ENCODE measurements at regions not wholly inside any gene's neighbourhood (a gene's known extent, or its start where the extent isn't known, plus 50 kb on each side); places are given as distances from the start of the nearest gene placed in this dataset.

DNA sequence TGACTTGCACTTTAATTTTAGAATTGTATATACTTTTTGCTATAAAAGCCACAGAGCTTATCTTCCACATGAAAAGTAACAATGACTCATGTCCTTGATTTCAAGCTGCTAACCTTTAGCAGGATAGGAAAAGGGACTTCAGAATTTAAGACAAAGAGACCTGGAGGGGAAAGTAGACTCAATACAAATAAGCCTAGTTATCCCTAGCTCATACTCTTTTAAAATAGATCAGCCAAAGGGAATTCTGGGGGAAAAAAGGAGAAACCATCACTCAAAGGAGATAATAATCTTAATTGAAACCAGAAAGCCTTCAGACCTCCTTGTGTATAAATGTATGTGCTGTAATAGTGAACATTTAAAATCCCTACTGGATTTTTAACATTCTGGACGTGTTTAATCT lies 930.3 kb downstream of the NTRK3 start:
- TF ChIP-seq POLR2AphosphoS5 (IDR thresholded peaks at IDR 0.05; ENCODE audit: low read depth, low read length): no peak
- no peak for TF ChIP-seq SPI1 (IDR thresholded peaks at IDR 0.05; ENCODE audit: low read depth, low read length)
- TF ChIP-seq POLR2A (IDR thresholded peaks at IDR 0.05; ENCODE audit: low read depth, low read length): no peak
- no peak for TF ChIP-seq POU2F2 (IDR thresholded peaks at IDR 0.05; ENCODE audit: low read depth, low read length)
- TF ChIP-seq TAF1 (IDR thresholded peaks at IDR 0.05; ENCODE audit: low read depth, low read length): no peak
- no peak for TF ChIP-seq PAX5 (IDR thresholded peaks at IDR 0.05; ENCODE audit: insufficient read depth, low read length, severe bottlenecking)
- FAIRE-seq (no peak), DNase-seq (ENCODE audit: insufficient read length, low spot score) (no peak)

DNA sequence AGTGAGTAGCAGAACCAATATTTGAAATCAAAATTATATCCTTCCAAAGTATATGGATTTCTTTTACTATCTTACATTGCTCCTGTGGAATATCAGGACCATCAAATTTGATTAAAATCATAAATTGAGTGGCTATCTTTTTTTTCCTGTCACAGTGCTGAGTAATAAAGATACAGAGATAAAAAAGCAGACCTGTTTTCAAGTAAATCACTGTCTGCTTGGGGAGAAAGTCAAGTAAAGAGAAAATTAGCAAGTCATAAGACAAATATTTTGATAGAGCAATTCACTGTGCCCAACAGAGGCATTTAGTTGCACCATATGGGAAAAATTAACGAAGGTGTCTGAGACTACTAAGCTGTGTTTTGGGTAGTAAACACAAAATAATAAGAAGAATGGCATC lies 933.7 kb downstream of the NTRK3 start:
- TF ChIP-seq POLR2AphosphoS5 (IDR thresholded peaks at IDR 0.05; ENCODE audit: low read depth, low read length): no peak
- DNase-seq (ENCODE audit: insufficient read length, low spot score): no peak
- FAIRE-seq: no peak

GRCh38 chr15:87322265-87322664 lies 934.3 kb downstream of the NTRK3 start:
- TF ChIP-seq TAF1 (IDR thresholded peaks at IDR 0.05; ENCODE audit: low read depth, low read length) (no peak), POU2F2 (IDR thresholded peaks at IDR 0.05; ENCODE audit: low read depth, low read length) (no peak), POLR2A (IDR thresholded peaks at IDR 0.05; ENCODE audit: low read depth, low read length) (no peak), SPI1 (IDR thresholded peaks at IDR 0.05; ENCODE audit: low read depth, low read length) (no peak), POLR2AphosphoS5 (IDR thresholded peaks at IDR 0.05; ENCODE audit: low read depth, low read length) (no peak), PAX5 (IDR thresholded peaks at IDR 0.05; ENCODE audit: insufficient read depth, low read length, severe bottlenecking) (no peak)
- FAIRE-seq (no peak), DNase-seq (ENCODE audit: insufficient read length, low spot score) (no peak)

DNA sequence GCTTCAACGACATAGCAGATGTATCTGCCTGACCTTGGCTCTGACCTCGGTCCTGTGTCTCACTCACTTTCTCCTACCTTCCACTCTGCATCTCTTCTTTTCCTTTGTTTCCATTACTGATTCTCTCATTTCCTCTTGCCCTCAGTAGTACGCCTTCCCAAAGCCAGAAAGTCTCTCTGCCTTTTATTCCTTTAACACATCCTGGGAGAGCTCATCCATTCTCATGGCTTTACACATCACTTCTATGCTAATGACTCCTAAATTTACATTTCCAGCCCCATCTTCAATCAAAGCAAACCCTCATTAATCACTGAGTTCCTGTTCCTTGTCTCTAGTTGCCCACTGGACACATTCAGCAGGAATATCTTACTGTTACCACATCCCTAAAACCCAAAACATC lies 938.6 kb downstream of the NTRK3 start:
- TF ChIP-seq TAF1 (IDR thresholded peaks at IDR 0.05; ENCODE audit: low read depth, low read length) (no peak), POLR2A (IDR thresholded peaks at IDR 0.05; ENCODE audit: low read depth, low read length) (no peak), SPI1 (IDR thresholded peaks at IDR 0.05; ENCODE audit: low read depth, low read length) (no peak), POLR2AphosphoS5 (IDR thresholded peaks at IDR 0.05; ENCODE audit: low read depth, low read length) (no peak), PAX5 (IDR thresholded peaks at IDR 0.05; ENCODE audit: insufficient read depth, low read length, severe bottlenecking) (no peak), POU2F2 (IDR thresholded peaks at IDR 0.05; ENCODE audit: low read depth, low read length) (no peak)
- no peak for DNase-seq (ENCODE audit: insufficient read length, low spot score)
- no peak for FAIRE-seq

- no peak for FAIRE-seq
- TF ChIP-seq POU2F2 (IDR thresholded peaks at IDR 0.05; ENCODE audit: low read depth, low read length): no peak
- no peak for TF ChIP-seq POLR2A (IDR thresholded peaks at IDR 0.05; ENCODE audit: low read depth, low read length)
- no peak for TF ChIP-seq TAF1 (IDR thresholded peaks at IDR 0.05; ENCODE audit: low read depth, low read length)
- no peak for TF ChIP-seq PAX5 (IDR thresholded peaks at IDR 0.05; ENCODE audit: insufficient read depth, low read length, severe bottlenecking)
- no peak for TF ChIP-seq POLR2AphosphoS5 (IDR thresholded peaks at IDR 0.05; ENCODE audit: low read depth, low read length)
- DNase-seq (ENCODE audit: insufficient read length, low spot score): no peak
Measured at GRCh38 chr15:87312221-87312620, 944.3 kb downstream of the NTRK3 start.

DNA sequence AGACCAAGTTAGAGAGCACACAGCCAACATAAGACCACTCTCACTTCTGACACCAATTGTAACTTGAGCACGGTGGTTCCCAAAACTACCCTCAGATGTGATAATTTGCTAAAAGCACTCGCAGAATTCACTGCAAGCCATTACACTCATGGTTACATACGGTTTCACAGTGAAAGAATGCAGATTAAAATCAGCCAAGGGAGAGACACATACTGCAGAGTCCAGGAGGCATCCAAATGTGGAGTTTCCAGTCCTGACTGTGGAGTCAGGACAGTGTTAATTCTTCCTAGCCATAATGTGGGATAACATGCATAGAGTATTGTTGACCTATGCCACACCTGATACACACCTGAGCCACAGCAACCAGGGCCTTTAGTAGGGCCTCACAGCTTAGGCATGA lies 956.4 kb downstream of the NTRK3 start:
- FAIRE-seq: no peak

DNA sequence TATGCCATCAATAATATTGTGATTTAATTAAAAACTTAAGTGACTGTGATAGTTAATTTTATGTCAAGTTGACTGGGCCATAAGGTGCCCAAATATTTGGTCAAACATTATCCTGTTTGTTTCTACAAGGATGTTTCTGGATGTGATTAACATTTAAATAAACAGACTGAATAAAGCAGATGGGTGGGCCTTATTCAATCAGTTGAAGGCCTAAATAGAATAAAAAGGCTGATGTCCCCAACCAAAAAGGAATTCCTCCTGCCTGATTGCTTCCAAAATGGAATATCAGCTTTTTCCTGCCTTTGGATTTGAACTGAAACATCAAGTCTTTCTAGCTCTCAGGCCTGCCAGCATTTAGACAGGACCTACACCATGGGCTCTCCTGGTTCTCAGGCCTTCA lies 961.7 kb downstream of the NTRK3 start:
- DNase-seq (ENCODE audit: insufficient read length, low spot score) (no peak), FAIRE-seq (no peak)
- TF ChIP-seq POLR2A (IDR thresholded peaks at IDR 0.05; ENCODE audit: low read depth, low read length) (no peak), PAX5 (IDR thresholded peaks at IDR 0.05; ENCODE audit: insufficient read depth, low read length, severe bottlenecking) (no peak), TAF1 (IDR thresholded peaks at IDR 0.05; ENCODE audit: low read depth, low read length) (no peak), POLR2AphosphoS5 (IDR thresholded peaks at IDR 0.05; ENCODE audit: low read depth, low read length) (no peak), SPI1 (IDR thresholded peaks at IDR 0.05; ENCODE audit: low read depth, low read length) (no peak), POU2F2 (IDR thresholded peaks at IDR 0.05; ENCODE audit: low read depth, low read length) (no peak)

More for the DNA sequence above, 956.4 kb downstream of the NTRK3 start:
- TF ChIP-seq POU2F2 (IDR thresholded peaks at IDR 0.05; ENCODE audit: low read depth, low read length) (no peak), POLR2AphosphoS5 (IDR thresholded peaks at IDR 0.05; ENCODE audit: low read depth, low read length) (no peak), POLR2A (IDR thresholded peaks at IDR 0.05; ENCODE audit: low read depth, low read length) (no peak), PAX5 (IDR thresholded peaks at IDR 0.05; ENCODE audit: insufficient read depth, low read length, severe bottlenecking) (no peak), SPI1 (IDR thresholded peaks at IDR 0.05; ENCODE audit: low read depth, low read length) (no peak), TAF1 (IDR thresholded peaks at IDR 0.05; ENCODE audit: low read depth, low read length) (no peak)
- DNase-seq (ENCODE audit: insufficient read length, low spot score): no peak

GRCh38 chr15:87293031-87293430 lies 963.5 kb downstream of the NTRK3 start:
- DNase-seq (ENCODE audit: insufficient read length, low spot score) (no peak), FAIRE-seq (no peak)
- TF ChIP-seq POLR2A (IDR thresholded peaks at IDR 0.05; ENCODE audit: low read depth, low read length) (no peak), SPI1 (IDR thresholded peaks at IDR 0.05; ENCODE audit: low read depth, low read length) (no peak), PAX5 (IDR thresholded peaks at IDR 0.05; ENCODE audit: insufficient read depth, low read length, severe bottlenecking) (no peak), POLR2AphosphoS5 (IDR thresholded peaks at IDR 0.05; ENCODE audit: low read depth, low read length) (no peak)

GRCh38 chr15:87287156-87287555 lies 969.4 kb downstream of the NTRK3 start:
- DNase-seq (ENCODE audit: insufficient read length, low spot score): no peak
- FAIRE-seq: no peak
- TF ChIP-seq SPI1 (IDR thresholded peaks at IDR 0.05; ENCODE audit: low read depth, low read length) (no peak), TAF1 (IDR thresholded peaks at IDR 0.05; ENCODE audit: low read depth, low read length) (no peak), POU2F2 (IDR thresholded peaks at IDR 0.05; ENCODE audit: low read depth, low read length) (no peak), PAX5 (IDR thresholded peaks at IDR 0.05; ENCODE audit: insufficient read depth, low read length, severe bottlenecking) (no peak), POLR2AphosphoS5 (IDR thresholded peaks at IDR 0.05; ENCODE audit: low read depth, low read length) (no peak)

DNA sequence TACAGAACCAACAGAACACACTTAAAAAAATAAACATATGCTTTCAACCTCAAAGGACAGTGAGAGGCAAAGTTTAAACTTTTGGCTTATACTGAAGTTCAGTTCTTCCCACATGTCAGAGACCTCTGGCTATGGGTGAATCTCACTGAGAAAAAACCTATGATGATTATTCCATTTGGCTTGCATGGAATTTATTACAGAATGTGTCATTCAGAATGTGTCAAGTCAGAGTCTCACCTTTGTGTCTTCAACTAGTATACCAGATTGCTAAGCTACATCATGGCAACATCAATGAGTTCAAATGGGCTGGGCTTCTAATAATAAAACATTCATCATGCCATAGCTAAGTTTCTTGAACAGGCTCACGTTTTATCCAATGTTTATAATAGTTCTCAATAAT lies 987.0 kb downstream of the NTRK3 start:
- TF ChIP-seq POLR2A (IDR thresholded peaks at IDR 0.05; ENCODE audit: low read depth, low read length) (no peak), SPI1 (IDR thresholded peaks at IDR 0.05; ENCODE audit: low read depth, low read length) (no peak), TAF1 (IDR thresholded peaks at IDR 0.05; ENCODE audit: low read depth, low read length) (no peak), POLR2AphosphoS5 (IDR thresholded peaks at IDR 0.05; ENCODE audit: low read depth, low read length) (no peak), POU2F2 (IDR thresholded peaks at IDR 0.05; ENCODE audit: low read depth, low read length) (no peak), PAX5 (IDR thresholded peaks at IDR 0.05; ENCODE audit: insufficient read depth, low read length, severe bottlenecking) (no peak)
- no peak for DNase-seq (ENCODE audit: insufficient read length, low spot score)
- FAIRE-seq: no peak
